ENCODE measurements at regions not wholly inside any gene's neighbourhood (a gene's known extent, or its start where the extent isn't known, plus 50 kb on each side); places are given as distances from the start of the nearest gene placed in this dataset.
A peak's percentile ranks its signal among the peaks of the same experiment; 100 is the strongest.
"Not testable (repeated sequence)": the region's sequence is repeated elsewhere in the genome, so short reads cannot be mapped to it uniquely, and the experiment has no call there.

GRCh38 chr4:71081192-71081591 is 87.7 kb downstream of the DCK start:
- Mint-ChIP-seq H3K27me3 (peaks cover 2% of the 10 kb centered on the region), H3K36me3 (no peaks in the 10 kb centered on the region), H3K9me3 (ENCODE audit: low read depth) (no peaks in the 10 kb centered on the region), H3K4me3 (no peak overlapping the region), H3K27ac (no peak overlapping the region), H3K4me1 (ENCODE audit: low read depth) (no peaks in the 10 kb centered on the region)

- Mint-ChIP-seq H3K9me3 (ENCODE audit: low read depth) (no peaks in the 10 kb centered on the region), H3K27me3 (peaks cover 2% of the 10 kb centered on the region), H3K4me3 (no peak overlapping the region), H3K4me1 (ENCODE audit: low read depth) (peaks cover 12% of the 10 kb centered on the region), H3K36me3 (peaks cover 10% of the 10 kb centered on the region), H3K27ac (no peak overlapping the region)
These were observed 100.3 kb downstream of the DCK start for GRCh38 chr4:71093745-71094144.

- Mint-ChIP-seq H3K36me3 (peaks cover 10% of the 10 kb centered on the region), H3K4me1 (ENCODE audit: low read depth) (peaks cover 12% of the 10 kb centered on the region), H3K9me3 (ENCODE audit: low read depth) (no peaks in the 10 kb centered on the region), H3K27me3 (peaks cover 2% of the 10 kb centered on the region), H3K27ac (no peak overlapping the region), H3K4me3 (no peak overlapping the region)
These were observed 100.8 kb downstream of the DCK start for GRCh38 chr4:71094201-71094600.

DNA sequence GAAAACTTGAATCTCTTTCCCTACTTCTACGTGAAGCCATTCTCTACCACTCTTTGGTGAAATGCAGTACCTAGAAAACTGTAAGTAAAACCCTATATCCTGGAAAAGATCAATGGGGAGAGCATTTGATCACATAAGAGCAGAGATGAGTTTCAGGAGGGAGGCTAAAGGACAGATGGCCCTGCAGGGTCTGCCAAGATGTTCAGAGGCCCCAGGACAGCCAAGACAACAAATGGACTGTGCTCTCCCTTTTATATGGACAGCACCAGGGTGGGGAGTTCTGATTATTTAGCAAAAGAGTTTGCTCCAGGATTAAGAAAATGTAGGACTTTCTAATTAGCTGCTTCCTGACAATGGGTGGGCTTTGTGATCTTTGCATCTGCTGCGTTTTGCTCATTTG is 101.7 kb downstream of the DCK start:
- H3K4me3 Mint-ChIP-seq, result no peak overlapping the region
- no peaks in the 10 kb centered on the region for H3K9me3 Mint-ChIP-seq (ENCODE audit: low read depth)
- peaks cover 10% of the 10 kb centered on the region for H3K36me3 Mint-ChIP-seq
- H3K27ac Mint-ChIP-seq, result no peak overlapping the region
- H3K4me1 Mint-ChIP-seq (ENCODE audit: low read depth), result peaks cover 12% of the 10 kb centered on the region
- H3K27me3 Mint-ChIP-seq, result peaks cover 2% of the 10 kb centered on the region

DNA sequence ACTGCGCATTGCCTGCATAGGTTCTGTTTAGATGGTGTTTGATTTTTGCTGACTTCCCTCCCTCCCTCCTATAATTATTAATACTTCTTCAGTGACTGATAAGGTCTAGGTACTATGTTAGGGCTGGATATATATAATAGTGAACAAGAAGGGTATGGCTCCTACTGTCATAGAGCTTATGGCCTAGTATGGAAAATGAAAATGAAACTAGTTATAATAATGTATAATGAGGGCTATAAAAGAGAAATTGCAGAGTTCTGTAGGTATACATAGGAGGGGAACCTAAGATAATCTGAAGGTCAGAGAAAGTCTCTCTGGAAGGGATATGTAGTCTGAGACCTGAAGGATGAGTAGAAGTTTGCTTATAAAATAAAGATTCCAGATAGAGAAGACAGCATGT is 102.1 kb downstream of the DCK start:
- no peak overlapping the region for H3K27ac Mint-ChIP-seq
- peaks cover 12% of the 10 kb centered on the region for H3K4me1 Mint-ChIP-seq (ENCODE audit: low read depth)
- H3K4me3 Mint-ChIP-seq, result peak overlapping the region; percentile 61
- no peaks in the 10 kb centered on the region for H3K9me3 Mint-ChIP-seq (ENCODE audit: low read depth)
- peaks cover 8% of the 10 kb centered on the region for H3K36me3 Mint-ChIP-seq
- peaks cover 2% of the 10 kb centered on the region for H3K27me3 Mint-ChIP-seq

DNA sequence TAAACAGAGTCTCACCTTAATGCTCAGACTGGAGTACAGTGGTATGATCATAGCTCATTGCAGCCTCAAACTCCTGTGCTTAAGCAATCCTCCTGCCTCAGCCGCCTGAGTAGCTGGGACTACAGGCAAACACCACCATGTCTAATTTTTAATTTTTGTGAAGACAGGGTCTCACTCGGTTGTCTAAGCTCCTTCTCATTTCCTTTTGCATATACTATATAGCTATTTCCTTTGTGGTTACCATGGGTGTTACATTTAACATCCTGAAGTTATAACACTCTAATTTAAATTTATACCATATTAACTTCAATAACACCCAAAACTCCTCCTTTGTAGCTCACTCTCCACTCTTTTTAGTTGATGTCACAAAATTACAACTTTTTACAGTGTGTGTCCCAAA is 114.3 kb downstream of the DCK start:
- H3K9me3 Mint-ChIP-seq (ENCODE audit: low read depth), result no peaks in the 10 kb centered on the region
- no peak overlapping the region for H3K27ac Mint-ChIP-seq
- no peaks in the 10 kb centered on the region for H3K27me3 Mint-ChIP-seq
- H3K4me1 Mint-ChIP-seq (ENCODE audit: low read depth), result peaks cover 31% of the 10 kb centered on the region
- no peaks in the 10 kb centered on the region for H3K36me3 Mint-ChIP-seq
- no peak overlapping the region for H3K4me3 Mint-ChIP-seq

DNA sequence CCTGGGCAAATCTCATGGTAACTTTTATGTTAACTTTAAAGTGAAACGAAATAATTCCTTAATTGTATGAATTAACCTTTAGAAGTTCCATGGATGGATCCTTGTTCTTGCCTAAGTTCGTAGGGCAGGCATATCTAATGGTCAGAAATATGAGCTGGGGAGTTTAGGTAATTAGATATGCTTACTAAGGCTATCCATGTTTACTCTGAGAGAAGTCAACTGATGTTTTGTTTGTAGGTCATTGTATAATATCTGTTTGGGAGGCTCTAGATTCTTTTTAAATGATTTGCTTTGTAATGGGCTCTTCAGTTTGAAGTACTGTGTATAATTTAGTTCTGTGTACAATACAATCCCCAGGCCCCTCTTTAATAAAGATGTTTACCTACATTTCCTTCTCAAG is 117.0 kb downstream of the DCK start:
- H3K36me3 Mint-ChIP-seq, result no peaks in the 10 kb centered on the region
- H3K4me1 Mint-ChIP-seq (ENCODE audit: low read depth), result peaks cover 31% of the 10 kb centered on the region
- H3K9me3 Mint-ChIP-seq (ENCODE audit: low read depth), result no peaks in the 10 kb centered on the region
- H3K27me3 Mint-ChIP-seq, result no peaks in the 10 kb centered on the region
- no peak overlapping the region for H3K4me3 Mint-ChIP-seq
- H3K27ac Mint-ChIP-seq, result no peak overlapping the region

GRCh38 chr4:71111133-71111532 is 117.7 kb downstream of the DCK start:
- H3K27me3 Mint-ChIP-seq; H3K27ac Mint-ChIP-seq; H3K4me3 Mint-ChIP-seq; H3K9me3 Mint-ChIP-seq (ENCODE audit: low read depth); H3K36me3 Mint-ChIP-seq: not testable (repeated sequence)
- peaks cover 31% of the 10 kb centered on the region for H3K4me1 Mint-ChIP-seq (ENCODE audit: low read depth)

DNA sequence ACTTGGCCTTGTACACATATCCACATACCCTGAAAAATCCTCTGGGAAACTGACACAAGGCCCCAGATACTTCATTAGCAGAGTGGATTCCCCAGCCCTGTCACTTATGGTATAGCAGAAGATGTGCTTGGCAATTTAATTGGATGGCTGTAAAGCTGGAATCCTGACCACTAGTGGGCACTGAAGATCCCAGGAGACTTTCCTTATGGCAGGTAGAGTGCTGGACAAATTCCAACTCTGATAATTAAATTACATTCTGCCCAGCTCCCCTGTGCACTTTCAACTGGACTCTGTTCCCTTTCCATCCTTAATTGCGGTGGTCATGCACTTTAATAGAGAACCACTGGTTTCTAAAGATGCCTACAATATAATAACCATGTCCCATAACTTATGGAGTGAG is 119.8 kb downstream of the DCK start:
- no peaks in the 10 kb centered on the region for H3K36me3 Mint-ChIP-seq
- no peaks in the 10 kb centered on the region for H3K9me3 Mint-ChIP-seq (ENCODE audit: low read depth)
- H3K27ac Mint-ChIP-seq, result no peak overlapping the region
- H3K4me3 Mint-ChIP-seq, result no peak overlapping the region
- no peaks in the 10 kb centered on the region for H3K27me3 Mint-ChIP-seq
- peaks cover 18% of the 10 kb centered on the region for H3K4me1 Mint-ChIP-seq (ENCODE audit: low read depth)

- no peaks in the 10 kb centered on the region for H3K4me1 Mint-ChIP-seq (ENCODE audit: low read depth)
- H3K27ac Mint-ChIP-seq, result no peak overlapping the region
- H3K36me3 Mint-ChIP-seq, result no peaks in the 10 kb centered on the region
- H3K9me3 Mint-ChIP-seq (ENCODE audit: low read depth), result no peaks in the 10 kb centered on the region
- no peak overlapping the region for H3K4me3 Mint-ChIP-seq
- H3K27me3 Mint-ChIP-seq, result peaks cover 1% of the 10 kb centered on the region
These were observed 127.5 kb downstream of the DCK start for GRCh38 chr4:71120831-71121524.

DNA sequence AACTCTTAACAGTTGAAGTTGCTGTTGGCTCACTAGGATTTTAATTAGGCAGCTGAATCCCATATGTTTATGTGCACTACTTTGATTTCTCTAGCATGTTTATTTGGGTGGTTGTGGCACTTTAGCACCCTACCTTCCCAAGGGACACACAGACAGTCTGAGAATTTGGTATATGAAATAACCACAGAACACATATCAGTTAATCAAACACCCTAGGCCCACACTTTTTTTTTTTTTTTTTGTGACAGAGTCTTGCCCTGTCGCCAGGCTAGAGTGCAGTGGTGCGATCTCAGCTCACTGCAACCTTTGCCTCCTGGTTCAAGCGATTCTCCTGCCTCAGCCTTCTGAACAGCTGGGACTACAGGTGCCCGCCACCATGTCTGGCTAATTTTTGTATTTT is 130.5 kb downstream of the DCK start:
- Mint-ChIP-seq H3K36me3 (no peaks in the 10 kb centered on the region), H3K9me3 (ENCODE audit: low read depth) (no peaks in the 10 kb centered on the region), H3K4me1 (ENCODE audit: low read depth) (no peaks in the 10 kb centered on the region), H3K4me3 (no peak overlapping the region), H3K27ac (no peak overlapping the region), H3K27me3 (peaks cover 1% of the 10 kb centered on the region)

- H3K27ac Mint-ChIP-seq, result no peak overlapping the region
- H3K27me3 Mint-ChIP-seq, result peaks cover 1% of the 10 kb centered on the region
- H3K36me3 Mint-ChIP-seq, result no peaks in the 10 kb centered on the region
- H3K4me3 Mint-ChIP-seq, result no peak overlapping the region
- no peaks in the 10 kb centered on the region for H3K4me1 Mint-ChIP-seq (ENCODE audit: low read depth)
- no peaks in the 10 kb centered on the region for H3K9me3 Mint-ChIP-seq (ENCODE audit: low read depth)
These were observed 131.7 kb downstream of the DCK start for GRCh38 chr4:71125137-71125536.

- Mint-ChIP-seq H3K27me3 (peaks cover under 1% of the 10 kb centered on the region), H3K9me3 (ENCODE audit: low read depth) (no peaks in the 10 kb centered on the region), H3K4me3 (no peak overlapping the region), H3K36me3 (no peaks in the 10 kb centered on the region), H3K4me1 (ENCODE audit: low read depth) (no peaks in the 10 kb centered on the region), H3K27ac (no peak overlapping the region)
These were observed 133.3 kb downstream of the DCK start for GRCh38 chr4:71126719-71127118.

GRCh38 chr4:71130827-71131603 is 137.6 kb downstream of the DCK start:
- H3K9me3 Mint-ChIP-seq (ENCODE audit: low read depth), result no peaks in the 10 kb centered on the region
- no peak overlapping the region for H3K27ac Mint-ChIP-seq
- no peak overlapping the region for H3K4me3 Mint-ChIP-seq
- H3K36me3 Mint-ChIP-seq, result no peaks in the 10 kb centered on the region
- no peaks in the 10 kb centered on the region for H3K27me3 Mint-ChIP-seq
- no peaks in the 10 kb centered on the region for H3K4me1 Mint-ChIP-seq (ENCODE audit: low read depth)

GRCh38 chr4:71132486-71132885 is 139.0 kb downstream of the DCK start:
- H3K4me3 Mint-ChIP-seq, result no peak overlapping the region
- no peaks in the 10 kb centered on the region for H3K9me3 Mint-ChIP-seq (ENCODE audit: low read depth)
- H3K36me3 Mint-ChIP-seq, result no peaks in the 10 kb centered on the region
- H3K27me3 Mint-ChIP-seq, result no peaks in the 10 kb centered on the region
- no peaks in the 10 kb centered on the region for H3K4me1 Mint-ChIP-seq (ENCODE audit: low read depth)
- no peak overlapping the region for H3K27ac Mint-ChIP-seq

GRCh38 chr4:71133491-71133890 is 140.0 kb downstream of the DCK start:
- Mint-ChIP-seq H3K4me3 (no peak overlapping the region), H3K27me3 (no peaks in the 10 kb centered on the region)

More at GRCh38 chr4:71133491-71133890, 140.0 kb downstream of the DCK start:
- Mint-ChIP-seq H3K4me1 (ENCODE audit: low read depth) (no peaks in the 10 kb centered on the region), H3K36me3 (no peaks in the 10 kb centered on the region), H3K9me3 (ENCODE audit: low read depth) (no peaks in the 10 kb centered on the region), H3K27ac (no peak overlapping the region)

Measured in activated naive CD8-positive, alpha-beta T cell (primary cell).